ENCODE measurements at regions not wholly inside any gene's neighbourhood (a gene's known extent, or its start where the extent isn't known, plus 50 kb on each side); places are given as distances from the start of the nearest gene placed in this dataset.

GRCh38 chr12:98090731-98091130 is 424.7 kb upstream of the TMPO start:
- Histone ChIP-seq H3K36me3 (ENCODE audit: insufficient read depth, low read length) (no peaks in the 10 kb centered on the region), H3K4me1 (ENCODE audit: insufficient read depth, low read length, poor library complexity, severe bottlenecking) (no peaks in the 10 kb centered on the region), H4K20me1 (ENCODE audit: insufficient read depth, low read length) (no peaks in the 10 kb centered on the region), H3K79me2 (ENCODE audit: insufficient read depth, low read depth, low read length) (no peaks in the 10 kb centered on the region), H2AFZ (ENCODE audit: low read length) (no peak overlapping the region), H3K9me3 (ENCODE audit: low read length) (no peaks in the 10 kb centered on the region), H3K9me2 (ENCODE audit: insufficient read depth, low read length) (no peaks in the 10 kb centered on the region), H3K4me2 (ENCODE audit: low read length) (no peak overlapping the region), H3K4me3 (ENCODE audit: low read depth, low read length, poor library complexity, severe bottlenecking) (no peak overlapping the region), H3K27ac (ENCODE audit: low read depth, low read length, poor library complexity, severe bottlenecking) (no peak overlapping the region)
- BruUV-seq (replicated peaks), result no TSS peak
- intact Hi-C loops (cut with micrococcal nuclease; ENCODE audit: unreplicated experiment), result no loop called here
- no peak for DNase-seq (ENCODE audit: low spot score)
- ChIA-PET POLR2A (interaction anchor here (0.6 kb wide), 1 partner anchor 57 kb away, joined by 3 read pairs; no protein-coding TSS in a partner anchor), CTCF (ENCODE audit: unreplicated experiment) (no interaction called here)
- TF ChIP-seq EZH2phosphoT487 (IDR thresholded peaks at IDR 0.05; ENCODE audit: borderline replicate concordance, low read depth, low read length) (no peak), CTCF (conservative IDR thresholded peaks at IDR 0.05; ENCODE audit: low read length) (no peak)

GRCh38 chr12:98096436-98096835 is 419.0 kb upstream of the TMPO start:
- DNase-seq (ENCODE audit: low spot score), result no peak
- intact Hi-C loops (cut with micrococcal nuclease; ENCODE audit: unreplicated experiment), result no loop called here
- no peaks in the 10 kb centered on the region for H3K36me3 ChIP-seq (ENCODE audit: insufficient read depth, low read length)
- no peaks in the 10 kb centered on the region for H4K20me1 ChIP-seq (ENCODE audit: insufficient read depth, low read length)
- H3K4me3 ChIP-seq (ENCODE audit: low read depth, low read length, poor library complexity, severe bottlenecking), result no peak overlapping the region
- no peak overlapping the region for H2AFZ ChIP-seq (ENCODE audit: low read length)
- no peak overlapping the region for H3K4me2 ChIP-seq (ENCODE audit: low read length)
- no peaks in the 10 kb centered on the region for H3K4me1 ChIP-seq (ENCODE audit: insufficient read depth, low read length, poor library complexity, severe bottlenecking)
- no peak overlapping the region for H3K27ac ChIP-seq (ENCODE audit: low read depth, low read length, poor library complexity, severe bottlenecking)
- H3K79me2 ChIP-seq (ENCODE audit: insufficient read depth, low read depth, low read length), result no peaks in the 10 kb centered on the region
- no peaks in the 10 kb centered on the region for H3K9me2 ChIP-seq (ENCODE audit: insufficient read depth, low read length)
- no TSS peak for BruUV-seq (replicated peaks)
- H3K9me3 ChIP-seq (ENCODE audit: low read length), result no peaks in the 10 kb centered on the region
- no peak for TF ChIP-seq EZH2phosphoT487 (IDR thresholded peaks at IDR 0.05; ENCODE audit: borderline replicate concordance, low read depth, low read length)
- no peak for TF ChIP-seq CTCF (conservative IDR thresholded peaks at IDR 0.05; ENCODE audit: low read length)
- ChIA-PET CTCF (ENCODE audit: unreplicated experiment) (no interaction called here), POLR2A (interaction anchor here (0.8 kb wide), 1 partner anchor 212 kb away, joined by 3 read pairs; no protein-coding TSS in a partner anchor)

- CTCF ChIA-PET (ENCODE audit: unreplicated experiment), result no interaction called here
- H3K79me2 ChIP-seq (ENCODE audit: insufficient read depth, low read depth, low read length), result no peaks in the 10 kb centered on the region
- no peak for TF ChIP-seq CTCF (conservative IDR thresholded peaks at IDR 0.05; ENCODE audit: low read length)
- TF ChIP-seq EZH2phosphoT487 (IDR thresholded peaks at IDR 0.05; ENCODE audit: borderline replicate concordance, low read depth, low read length), result no peak
- H3K4me2 ChIP-seq (ENCODE audit: low read length), result no peak overlapping the region
- POLR2A ChIA-PET, result interaction anchor here (0.6 to 1.3 kb wide), 3 partner anchors 15 to 461 kb away, joined by 3 to 4 read pairs (median 3); no protein-coding TSS in a partner anchor
- no peaks in the 10 kb centered on the region for H3K9me3 ChIP-seq (ENCODE audit: low read length)
- H4K20me1 ChIP-seq (ENCODE audit: insufficient read depth, low read length), result no peaks in the 10 kb centered on the region
- BruUV-seq (replicated peaks), result no TSS peak
- H3K27ac ChIP-seq (ENCODE audit: low read depth, low read length, poor library complexity, severe bottlenecking), result no peak overlapping the region
- H3K36me3 ChIP-seq (ENCODE audit: insufficient read depth, low read length), result no peaks in the 10 kb centered on the region
- no peak overlapping the region for H3K4me3 ChIP-seq (ENCODE audit: low read depth, low read length, poor library complexity, severe bottlenecking)
- no peaks in the 10 kb centered on the region for H3K4me1 ChIP-seq (ENCODE audit: insufficient read depth, low read length, poor library complexity, severe bottlenecking)
- intact Hi-C loops (cut with micrococcal nuclease; ENCODE audit: unreplicated experiment), result no loop called here
- H3K9me2 ChIP-seq (ENCODE audit: insufficient read depth, low read length), result no peaks in the 10 kb centered on the region
- H2AFZ ChIP-seq (ENCODE audit: low read length), result no peak overlapping the region
- DNase-seq (ENCODE audit: low spot score), result no peak
These were observed 409.2 kb upstream of the TMPO start for GRCh38 chr12:98106031-98106683.
